K562 (cell line): ENCODE measurements at regions not wholly inside any gene's neighbourhood (a gene's known extent, or its start where the extent isn't known, plus 50 kb on each side); places are given as distances from the start of the nearest gene placed in this dataset.

Source experiments
- ATAC-seq: fragments of 200-7000 bp; cut with Tn5 transposase; 3 replicates; pipeline ENCODE4 v1.9.1; 2020; ENCODE audit warnings: moderate library complexity
- BruUV-seq: library from RNA; stranded (reverse); fragments of 400-500 nt; replicated peaks from 2 replicates; lab custom pipeline; 2021; lab: Mats Ljungman, UMichigan
- CTCF ChIA-PET: fragments of 300-600 bp; formaldehyde crosslinking; extraction: SDS; loops from one replicate; lab custom pipeline; 2021; ENCODE audit warnings: low intra/inter-chr PET ratio; lab: Yijun Ruan, JAX
- POLR2A ChIA-PET: fragments of 300-600, 350-650 bp; sonication (Branson Sonifier 250); formaldehyde crosslinking; extraction: SDS; loops from one replicate; lab custom pipeline; 2021; ENCODE audit warnings: antibody characterized with exemption, inconsistent platforms; lab: Yijun Ruan, JAX
- DNase-seq, 4 experiments: peaks; one replicate each; pipeline versions ENCODE4 v3.0.0 to v3.0.0-alpha.2; 2011 to 2018; ENCODE audit warnings: low spot score in 3 of 4, mixed read lengths in 3 of 4; ENCODE audit errors: extremely low read depth in 1 of 4
- FAIRE-seq: peaks from 2 replicates; lab custom pipeline; 2011; peaks lifted over from hg19 to GRCh38; lab: Jason Lieb, UNC
- H2AFZ ChIP-seq: 2 replicates; pipeline ENCODE4 v1.6.0; 2011; ENCODE audit warnings: low read depth, low read length, control low read depth, inconsistent platforms
- H3K27ac ChIP-seq: fragments of 200-600 bp; 3 replicates; pipeline ENCODE4 v1.8.0; 2011; ENCODE audit warnings: low read depth, mild to moderate bottlenecking, control low read depth, inconsistent platforms, low read length, moderate library complexity, mixed read lengths; ENCODE audit errors: extremely low read depth
- H3K27me3 ChIP-seq, 2 experiments: fragments of 300-600 bp in 1 of 2; 2 replicates in 1 of 2; 3 replicates in 1 of 2; pipeline versions ENCODE4 v1.6.0 to v1.8.0; 2011; ENCODE audit warnings: inconsistent platforms in 2 of 2, low read length in 2 of 2, mild to moderate bottlenecking in 1 of 2, mixed read lengths in 1 of 2, moderate library complexity in 1 of 2; ENCODE audit not compliant: control insufficient read depth in 2 of 2, insufficient read depth in 2 of 2
- H3K36me3 ChIP-seq: fragments of 300-600 bp; 3 replicates; pipeline ENCODE4 v1.8.0; 2011; ENCODE audit warnings: mild to moderate bottlenecking, low read length, inconsistent platforms; ENCODE audit not compliant: control insufficient read depth, insufficient read depth
- H3K4me1 ChIP-seq, 2 experiments: fragments of 200-600 bp in 1 of 2; replicated peaks in 1 of 2; 2 replicates in 1 of 2; 3 replicates in 1 of 2; pipeline versions ENCODE4 v1.5.1 to v1.8.0; 2011; ENCODE audit warnings: inconsistent platforms in 2 of 2, low read length in 2 of 2, mild to moderate bottlenecking in 1 of 2, mixed read lengths in 1 of 2, moderate library complexity in 1 of 2; ENCODE audit not compliant: control insufficient read depth in 2 of 2, insufficient read depth in 2 of 2
- H3K4me2 ChIP-seq: 2 replicates; pipeline ENCODE4 v1.6.1; 2011; ENCODE audit warnings: low read length, control low read depth, inconsistent platforms, mixed read lengths; ENCODE audit not compliant: insufficient read depth
- H3K4me3 ChIP-seq: fragments of 200-600 bp; sonication (generic), shearing (Covaris generic); 2 replicates; pipeline ENCODE4 v1.5.1; 2016; ENCODE audit warnings: control low read depth, inconsistent platforms
- H3K79me2 ChIP-seq: fragments of 200-600 bp; 3 replicates; pipeline ENCODE4 v1.8.0; 2011; ENCODE audit warnings: low read length, inconsistent platforms; ENCODE audit not compliant: control insufficient read depth, insufficient read depth
- H3K9ac ChIP-seq, 2 experiments: 2 replicates each; pipeline versions ENCODE4 v1.6.0 to v1.6.1; 2011; ENCODE audit warnings: low read depth in 2 of 2, low read length in 2 of 2, control low read depth in 1 of 2, inconsistent platforms in 1 of 2, mild to moderate bottlenecking in 1 of 2, mixed read lengths in 1 of 2; ENCODE audit not compliant: insufficient read depth in 1 of 2
- H3K9me1 ChIP-seq: one replicate; pipeline ENCODE4 v1.6.0; 2011; ENCODE audit warnings: inconsistent platforms, mild to moderate bottlenecking, low read length, moderate library complexity; ENCODE audit not compliant: control insufficient read depth, insufficient read depth
- H3K9me3 ChIP-seq: replicated peaks from 2 replicates; pipeline ENCODE4 v1.5.1; 2011; ENCODE audit warnings: low read depth, low read length, inconsistent platforms; ENCODE audit not compliant: control insufficient read depth, insufficient read depth
- H4K20me1 ChIP-seq: replicated peaks from 2 replicates; pipeline ENCODE4 v1.6.1; 2011; ENCODE audit warnings: low read length, inconsistent platforms, mixed read lengths; ENCODE audit not compliant: control insufficient read depth, insufficient read depth
- EGR1 ChIP-seq: fragments of 450-650 bp; conservative IDR thresholded peaks from 2 replicates; pipeline ENCODE4 v1.6.1; 2017; ENCODE audit warnings: mild to moderate bottlenecking
- KLF13 ChIP-seq: fragments of 450-650 bp; IDR thresholded peaks from 2 replicates; pipeline ENCODE4 v1.6.1; 2016; ENCODE audit warnings: missing genetic modification characterization, low read depth, mild to moderate bottlenecking, missing compliant biosample characterization, moderate library complexity, borderline replicate concordance
- NR2F6 ChIP-seq: fragments of 450-650 bp; formaldehyde crosslinking; IDR thresholded peaks from 2 replicates; pipeline ENCODE4 v1.4.0; 2020; ENCODE audit warnings: mild to moderate bottlenecking
- NRF1 ChIP-seq, 2 experiments: fragments of 450-650 bp; IDR thresholded peaks in 1 of 2; conservative IDR thresholded peaks in 1 of 2; 2 replicates each; pipeline ENCODE4 v1.6.1; 2014; ENCODE audit warnings: mild to moderate bottlenecking in 2 of 2
- OTX1 ChIP-seq: fragments of 450-650 bp; formaldehyde crosslinking; IDR thresholded peaks from 2 replicates; pipeline ENCODE4 v1.4.0; 2022; ENCODE audit warnings: mild to moderate bottlenecking
- PHTF2 ChIP-seq: fragments of 250-450 bp; sonication (Bioruptor Pico); IDR thresholded peaks from 2 replicates; pipeline ENCODE4 v1.5.0; 2021; ENCODE audit warnings: mild to moderate bottlenecking
- RBM39 ChIP-seq: fragments of 200-400 bp; formaldehyde crosslinking; optimal IDR thresholded peaks from 2 replicates; pipeline ENCODE3; 2018; ENCODE audit warnings: low read depth, low read length
- SNRNP70 ChIP-seq: fragments of 200-400 bp; formaldehyde crosslinking; optimal IDR thresholded peaks from 2 replicates; pipeline ENCODE3; 2017; ENCODE audit warnings: low read depth, low read length
- TCF15 ChIP-seq: fragments of 250-450 bp; sonication (Bioruptor Pico); IDR thresholded peaks from 2 replicates; pipeline ENCODE4 v1.8.0; 2022; ENCODE audit warnings: moderate library complexity, mild to moderate bottlenecking, inconsistent platforms
- WGBS: fragments of 100-300 bp; shearing (Covaris generic); methylation state at CpG from one replicate; pipeline ENCODE4 v1.1.6; 2016; ENCODE audit warnings: low coverage, mixed read lengths; ENCODE audit not compliant: insufficient coverage; ENCODE audit errors: missing lambda C conversion rate; 5-methylcytosine and 5-hydroxymethylcytosine counted together
- in situ Hi-C: fragments of 300-500 bp; cut with MboI; formaldehyde crosslinking; loops from 4 replicates; pipeline ENCODE4 v1.15.0; 2018; ENCODE audit warnings: inconsistent platforms, mixed read lengths
- intact Hi-C: fragments of 100-400 bp; cut with micrococcal nuclease; formaldehyde crosslinking; loops from 2 replicates; pipeline ENCODE4 v1.14.2; 2022

- TF ChIP-seq NRF1 (conservative IDR thresholded peaks at IDR 0.05 in 1 of 2, IDR thresholded peaks at IDR 0.05 in 1 of 2) (no peak), EGR1 (no peak), NR2F6 (CRISPR knock-in tag) (no peak)
Measured at GRCh38 chr13:50566646-50567045, 276.8 kb downstream of the DLEU7 start (continued).

GRCh38 chr13:50572129-50572528 lies 271.4 kb downstream of the DLEU7 start:
- intact Hi-C loops (no loop called here), in situ Hi-C loops (no loop called here)
- H3K9me1 ChIP-seq: no peaks in the 10 kb centered on the region
- TF ChIP-seq SNRNP70: no peak
- TF ChIP-seq KLF13 (tag): no peak
- TF ChIP-seq TCF15 (CRISPR knock-in tag): no peak
- TF ChIP-seq OTX1 (CRISPR knock-in tag): no peak
- no peak for TF ChIP-seq RBM39
- no peak for TF ChIP-seq PHTF2 (CRISPR knock-in tag)
- 0 out of 2 replicates have a peak, but pooled peaks cover 2% of the 10 kb centered on the region for H3K9me3 ChIP-seq
- no peaks in the 10 kb centered on the region for H4K20me1 ChIP-seq
- no peak overlapping the region for H3K4me3 ChIP-seq
- H3K9ac ChIP-seq: no peak overlapping the region
- no peaks in the 10 kb centered on the region for H3K36me3 ChIP-seq
- CTCF ChIA-PET: no interaction called here
- no peak overlapping the region for H3K27ac ChIP-seq
- H3K79me2 ChIP-seq: no peaks in the 10 kb centered on the region
- BruUV-seq: no TSS peak
- no peak for ATAC-seq
- POLR2A ChIA-PET: no interaction called here
- 60% methylated on average over 3 of the region's 3 CpGs for WGBS
- no peaks in the 10 kb centered on the region for H3K4me1 ChIP-seq
- no peak overlapping the region for H3K4me2 ChIP-seq
- H3K27me3 ChIP-seq: no peaks in the 10 kb centered on the region
- FAIRE-seq: no peak
- DNase-seq: no peak
- H2AFZ ChIP-seq: no peak overlapping the region
